Anterior cingulate cortex (tissue), 58 donors: ENCODE measurements at regions not wholly inside any gene's neighbourhood (a gene's known extent, or its start where the extent isn't known, plus 50 kb on each side); places are given as distances from the start of the nearest gene placed in this dataset.

Experiments
- DNase-seq, 58 donors: peaks; one replicate each; lab custom pipeline; 2025; lab: John Stamatoyannopoulos, UW

DNA sequence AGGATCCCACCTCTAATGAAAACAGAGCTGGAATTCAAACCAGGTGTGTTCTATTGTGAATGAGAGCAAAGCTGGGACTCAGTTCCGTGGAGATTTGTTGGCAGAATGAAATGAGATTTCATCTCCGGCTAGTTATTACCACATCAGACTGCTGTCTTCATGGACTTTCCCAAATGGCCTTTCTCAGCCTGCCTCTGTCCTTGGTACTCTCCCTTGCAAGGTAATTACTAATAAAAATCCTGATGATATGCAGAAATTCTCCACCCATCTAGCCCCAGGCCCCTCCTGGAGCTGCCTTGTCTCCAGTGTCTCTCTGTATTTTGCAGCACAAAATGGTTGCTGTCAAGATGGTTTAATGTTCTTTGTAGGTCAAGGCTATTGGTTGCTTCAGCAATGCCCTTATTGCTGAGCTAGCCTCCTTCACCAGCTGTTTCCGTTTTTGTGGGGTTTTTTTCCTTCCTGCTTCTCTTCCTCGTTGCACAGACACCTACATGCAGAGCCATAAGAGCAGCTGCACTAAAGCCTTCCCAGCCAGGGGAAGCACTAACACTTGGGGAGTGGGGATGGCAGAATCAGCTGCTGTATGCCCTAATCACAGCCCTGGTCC is 185.0 kb upstream of the GHITM start:
- no peak for DNase-seq

DNA sequence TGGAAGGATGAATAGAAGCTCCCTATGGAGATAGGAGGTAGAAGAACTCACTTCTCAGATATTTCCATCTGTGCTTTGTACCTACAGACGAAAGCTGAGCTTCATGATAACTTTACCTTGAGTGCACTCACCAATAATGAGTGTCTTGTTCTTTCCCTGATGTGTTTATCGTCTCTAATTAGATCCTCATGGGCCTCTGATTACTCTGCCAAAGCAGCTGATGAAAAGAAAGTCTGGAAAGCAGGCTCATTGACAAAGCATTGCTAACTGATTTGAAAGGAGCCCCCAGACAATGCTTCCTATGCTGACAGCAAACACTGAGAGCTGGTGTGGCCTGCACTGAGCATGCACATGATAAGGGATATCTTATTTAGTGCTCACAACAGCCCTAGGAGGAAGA is 183.9 kb upstream of the GHITM start:
- no peak for DNase-seq

DNA sequence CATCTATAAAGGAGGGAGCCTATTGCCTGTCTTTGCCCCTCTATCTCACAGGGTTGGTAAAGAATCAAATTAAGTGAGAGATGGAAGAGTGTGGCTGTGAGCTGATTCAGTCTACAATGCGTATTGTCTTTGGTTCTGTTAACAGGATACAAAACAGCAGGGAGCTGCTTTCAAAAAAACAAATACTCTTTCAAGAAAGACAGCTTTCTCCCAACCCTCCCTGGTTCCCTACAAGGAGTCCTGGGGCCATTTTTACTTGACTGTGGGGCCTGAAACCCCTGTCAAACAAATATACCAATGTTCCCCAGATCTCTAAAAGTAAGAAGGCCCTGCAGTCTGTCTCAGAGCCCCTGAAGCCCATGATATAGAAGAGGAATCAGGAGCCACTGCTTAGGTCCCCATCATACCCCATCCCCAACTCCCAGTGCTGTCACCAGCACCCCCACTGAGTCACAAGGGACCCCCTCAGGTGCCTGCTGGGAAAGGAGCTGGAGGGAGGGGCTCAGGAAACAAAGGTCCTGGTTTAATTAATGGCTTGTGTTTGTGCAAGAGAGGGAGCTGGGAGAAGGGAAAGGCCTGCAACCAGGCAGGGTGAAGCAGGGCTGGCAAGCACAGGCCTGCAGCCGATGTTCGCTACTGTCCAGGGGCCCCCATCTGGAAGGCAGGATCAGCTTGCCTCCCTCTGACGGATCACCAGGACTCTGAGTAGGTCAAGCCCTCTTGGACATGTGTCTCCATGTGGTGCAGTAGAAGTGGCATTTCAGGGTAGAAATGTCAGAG is 182.0 kb upstream of the GHITM start:
- DNase-seq: no peak

DNA sequence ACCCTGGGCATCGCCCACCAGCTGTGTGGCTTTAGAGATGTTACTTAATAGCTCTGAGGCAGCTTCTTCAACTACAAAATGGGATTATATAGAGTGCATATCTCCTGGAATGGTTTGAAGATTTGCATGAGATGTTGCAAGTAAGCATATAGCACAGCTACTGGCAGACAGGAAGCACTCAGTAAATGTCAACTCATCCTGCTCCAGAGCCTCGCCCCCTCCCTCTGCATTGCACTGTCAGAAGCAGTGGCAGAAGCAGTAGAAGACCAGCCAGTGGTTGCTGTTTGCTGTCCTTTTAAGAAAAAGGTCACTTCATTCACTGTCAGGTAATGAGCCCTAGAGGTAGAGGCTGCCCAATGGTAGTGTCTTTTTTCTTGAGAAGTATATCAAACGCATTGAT is 180.0 kb upstream of the GHITM start:
- peak in 1 of 58 donors; percentile 1 for DNase-seq

DNA sequence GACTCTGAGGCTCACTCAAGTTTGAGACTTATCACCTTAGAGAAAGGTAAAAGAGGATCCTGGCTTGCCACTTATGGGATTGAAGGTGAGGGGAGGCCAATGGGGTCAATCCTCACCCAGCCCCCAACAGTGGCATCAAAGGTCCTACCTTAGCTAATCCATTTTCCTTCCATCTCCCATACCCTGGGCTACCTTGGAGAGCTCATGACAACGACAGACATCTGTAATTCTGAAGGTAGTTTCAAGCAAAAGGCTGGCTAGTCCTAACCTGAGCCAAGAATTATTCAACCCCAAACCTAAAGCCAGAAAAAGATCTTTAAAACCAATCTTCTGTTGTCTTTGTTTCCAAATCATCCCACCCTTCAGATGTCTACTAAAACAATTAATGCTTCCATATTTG is 179.2 kb upstream of the GHITM start:
- no peak for DNase-seq

DNA sequence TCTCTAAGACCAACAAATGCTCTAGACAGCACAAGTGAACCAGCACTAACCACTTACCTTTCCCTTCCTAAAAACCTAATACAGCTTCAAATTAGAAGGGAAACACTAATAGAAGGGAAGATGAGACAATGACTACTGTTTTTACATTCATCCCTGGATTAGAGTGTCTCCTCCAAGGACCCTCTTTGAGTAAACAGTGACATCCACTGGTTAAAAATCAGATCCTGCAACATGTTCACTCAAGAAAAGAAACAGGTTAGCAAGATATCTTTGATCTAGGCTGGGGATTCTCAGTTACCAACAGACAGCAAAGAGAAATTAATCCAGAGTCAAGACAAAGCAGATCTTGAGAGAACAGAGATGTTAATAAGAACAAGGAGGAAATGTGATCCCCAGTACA is 177.7 kb upstream of the GHITM start:
- DNase-seq: peak in 1 of 58 donors; percentile 18

DNA sequence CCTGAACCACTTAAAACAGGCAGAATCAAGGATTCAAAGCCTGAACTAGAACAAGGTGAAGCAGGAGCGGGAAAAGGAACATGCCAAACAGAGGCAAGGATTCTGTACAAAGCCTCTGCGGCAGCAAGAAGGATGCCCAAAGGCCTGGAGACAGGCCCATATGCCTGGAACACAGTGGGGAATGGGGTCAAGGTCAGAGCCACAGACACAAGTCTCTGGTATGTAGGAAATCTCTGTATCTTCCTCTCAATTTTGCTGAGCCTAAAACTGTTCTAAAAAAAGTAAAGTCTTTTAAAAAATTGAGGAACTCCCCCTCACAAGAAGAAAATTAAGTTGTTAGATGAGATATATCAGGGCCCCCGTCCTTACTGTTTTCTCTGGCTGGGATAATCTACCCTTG is 175.9 kb upstream of the GHITM start:
- DNase-seq: no peak

DNA sequence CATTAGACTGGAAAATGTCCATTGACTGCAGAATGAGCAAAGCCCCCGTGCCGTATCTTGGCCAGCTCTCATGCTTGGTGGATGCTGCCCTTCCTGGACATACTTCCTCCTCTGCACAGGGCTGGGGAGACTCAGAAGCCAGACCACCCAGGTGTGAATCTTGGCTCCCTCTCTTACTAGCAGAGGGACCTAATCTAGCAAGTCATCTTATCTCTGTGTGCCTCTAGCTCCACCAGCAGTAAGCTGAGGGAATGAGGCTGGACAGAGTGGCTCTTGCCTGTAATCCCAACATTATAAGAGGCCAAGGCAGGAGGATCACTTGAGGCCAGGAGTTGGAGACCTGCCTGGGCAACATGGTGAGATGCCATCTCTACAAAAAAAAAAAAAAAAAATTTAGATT is 173.8 kb upstream of the GHITM start:
- no peak for DNase-seq

DNA sequence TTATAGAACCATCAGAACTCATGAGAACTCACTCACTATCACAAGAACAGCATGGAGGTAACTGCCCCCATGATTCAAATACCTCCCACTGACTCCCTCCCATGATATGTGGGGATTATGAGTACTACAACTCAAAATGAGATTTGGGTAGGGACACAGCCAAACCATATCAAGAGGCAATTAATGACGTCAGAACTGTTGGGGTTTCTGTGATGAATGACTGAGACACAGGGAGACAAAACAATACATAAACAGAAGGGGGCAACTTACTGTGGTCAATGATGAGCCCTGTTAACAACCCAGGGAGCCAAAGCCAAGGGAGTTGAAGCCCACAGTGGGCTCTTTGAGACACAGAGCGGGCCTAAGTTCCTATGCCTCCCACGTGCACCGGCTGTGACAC is 171.3 kb upstream of the GHITM start:
- no peak for DNase-seq

DNA sequence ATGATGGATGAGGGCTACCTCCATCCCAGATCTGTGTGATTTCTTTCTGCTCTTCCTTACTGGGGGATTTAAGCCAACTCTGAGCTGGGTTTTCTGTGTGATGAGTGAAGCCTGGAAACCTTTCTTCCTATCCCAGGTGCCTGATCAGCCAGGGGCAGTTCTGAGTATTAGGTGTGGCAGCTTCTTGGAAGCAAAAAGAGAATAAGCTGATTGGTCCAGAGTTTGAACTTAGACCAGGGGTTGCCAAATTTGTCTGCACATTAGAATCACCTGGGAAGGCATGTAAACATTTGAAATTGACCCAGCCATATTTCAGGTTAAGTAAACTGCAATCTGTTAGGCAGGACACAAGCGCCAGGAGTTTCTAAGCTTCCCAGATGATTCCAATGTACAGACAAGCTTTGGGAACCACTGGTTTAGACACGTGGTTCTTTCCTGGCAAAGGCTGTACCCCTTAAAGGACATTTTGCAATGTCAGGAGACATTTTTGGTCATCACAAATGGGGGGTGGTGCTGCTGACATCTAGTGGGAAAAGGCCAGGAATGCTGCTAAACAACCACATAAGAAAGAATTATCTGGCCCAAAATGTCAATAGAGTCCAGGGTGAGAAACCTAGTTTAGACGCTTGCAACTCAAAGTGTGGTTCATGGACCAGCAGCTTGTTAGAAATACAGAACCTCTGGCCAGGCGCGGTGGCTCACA is 160.5 kb upstream of the GHITM start:
- no peak for DNase-seq

DNA sequence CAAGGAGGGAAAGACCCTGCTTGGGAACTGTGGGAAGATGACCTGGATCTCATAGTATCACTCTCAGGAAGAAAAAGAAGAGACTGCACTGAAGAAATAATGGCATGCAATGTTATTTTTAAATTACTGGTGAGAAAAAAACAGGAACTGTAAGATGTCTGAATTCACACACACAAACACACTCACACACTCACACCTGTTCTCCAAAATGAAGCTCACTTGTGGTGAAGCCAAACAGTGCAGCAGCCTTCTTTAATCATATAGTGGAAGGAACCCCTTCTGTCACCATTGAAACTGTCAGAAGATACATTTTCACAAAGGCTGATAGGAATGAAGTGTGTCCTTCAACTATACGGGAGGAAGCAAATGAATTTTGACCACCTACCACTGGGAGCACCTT is 156.5 kb upstream of the GHITM start:
- DNase-seq: no peak

DNA sequence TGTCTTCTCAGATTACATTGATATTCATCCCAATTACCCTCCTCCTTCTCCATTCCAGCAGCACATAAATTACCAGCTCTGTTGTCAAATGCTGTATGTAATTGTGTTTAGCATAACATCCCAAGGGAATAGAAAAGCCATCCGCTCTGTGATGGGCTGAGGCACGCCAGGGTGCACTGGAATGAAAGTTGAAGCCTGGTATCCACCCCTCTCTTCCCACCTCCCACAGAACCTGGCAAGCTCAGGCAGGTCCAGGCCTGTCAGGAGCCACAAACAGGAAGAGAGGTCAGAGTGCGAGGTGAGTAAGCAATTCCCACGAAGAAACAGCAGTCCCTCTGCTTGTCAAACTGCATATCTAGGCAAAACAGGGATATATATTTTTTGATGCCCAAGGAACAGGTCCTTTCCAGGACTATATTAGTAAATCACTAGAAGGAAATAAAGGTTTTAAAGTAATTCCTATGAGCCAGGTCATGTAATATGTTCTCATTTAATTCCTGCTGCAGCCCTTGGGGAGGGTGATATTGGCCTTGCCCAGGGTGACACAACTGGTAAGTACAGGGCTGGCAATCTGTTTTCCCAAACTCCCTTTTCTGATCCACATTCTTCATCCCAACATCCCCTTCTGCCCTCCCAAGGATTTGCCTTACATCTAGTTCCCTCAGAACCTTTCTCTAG is 155.6 kb upstream of the GHITM start:
- DNase-seq: no peak

DNA sequence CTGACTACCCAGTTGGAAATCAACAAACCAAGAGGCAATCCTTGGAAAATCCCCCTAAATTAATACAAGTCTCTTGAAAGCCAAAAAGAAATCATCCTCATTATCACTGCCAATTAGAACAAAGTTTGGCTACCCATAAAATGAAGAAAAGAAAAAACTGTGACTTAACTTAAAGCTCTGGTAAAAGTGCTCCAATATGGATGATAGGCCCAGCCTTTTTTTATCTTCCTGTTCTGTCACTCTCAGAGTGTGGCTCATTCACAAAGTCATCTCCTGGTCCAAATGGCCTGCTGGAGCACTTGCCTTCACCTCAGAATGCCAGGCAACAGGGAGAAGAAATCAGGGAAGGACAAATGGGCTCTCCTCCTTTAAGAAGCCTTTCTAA is 155.1 kb upstream of the GHITM start:
- no peak for DNase-seq

DNA sequence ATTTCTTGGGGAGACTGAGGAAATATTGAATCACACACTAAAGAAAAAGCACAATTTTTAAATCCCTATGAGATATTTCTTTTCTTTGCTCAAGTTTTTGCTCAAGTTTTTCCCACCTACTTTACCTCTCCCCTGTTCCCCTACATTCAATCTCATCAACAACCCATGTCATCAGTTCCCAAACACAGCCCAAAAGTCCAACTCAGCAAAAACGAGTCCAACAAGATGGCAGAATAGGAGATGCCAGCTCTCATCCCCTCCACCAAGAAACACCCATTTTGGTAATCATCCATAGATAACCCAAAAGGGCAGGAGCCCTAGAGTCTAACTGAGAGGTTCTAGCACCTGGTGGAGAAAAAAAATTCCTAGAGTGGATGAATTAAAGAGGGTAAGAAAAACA is 152.5 kb upstream of the GHITM start:
- DNase-seq: no peak

DNA sequence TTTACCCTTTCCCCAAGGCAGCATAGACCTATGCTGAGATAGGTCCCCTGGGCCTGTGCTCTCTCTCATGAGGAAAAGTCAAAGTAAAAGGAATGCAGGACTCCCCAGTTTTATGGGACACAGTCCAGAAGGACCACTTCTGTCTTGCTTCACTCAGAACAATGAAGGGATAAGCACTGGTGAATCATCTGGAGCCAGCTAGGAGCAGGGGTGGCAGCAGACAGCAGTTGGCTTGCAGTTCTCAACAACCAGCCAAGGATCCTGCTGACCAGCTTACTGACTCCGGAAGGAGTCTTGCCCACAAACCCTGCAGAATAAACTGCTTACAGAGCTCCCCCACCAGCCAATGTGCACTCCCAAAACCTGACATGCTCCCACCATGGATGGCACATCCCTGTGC is 152.1 kb upstream of the GHITM start:
- no peak for DNase-seq

DNA sequence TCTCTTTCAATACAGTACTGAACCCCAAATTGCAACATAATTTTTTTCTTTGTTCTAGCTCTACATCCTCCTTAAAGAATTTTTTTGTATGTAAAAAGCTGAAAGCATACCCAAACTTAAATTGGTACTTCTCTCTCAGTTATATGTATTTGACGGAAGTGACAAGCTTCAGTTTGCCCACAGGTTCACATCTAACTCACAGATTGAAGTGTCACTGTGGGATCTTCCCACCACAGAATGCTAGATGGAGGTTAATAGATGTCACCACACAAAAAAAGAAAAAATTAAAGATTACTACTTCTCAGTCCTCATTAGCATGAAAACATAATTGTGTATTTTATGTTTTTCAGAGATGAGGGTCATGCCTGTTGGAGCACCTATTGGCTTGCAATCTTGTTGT is 150.9 kb upstream of the GHITM start:
- DNase-seq: no peak

DNA sequence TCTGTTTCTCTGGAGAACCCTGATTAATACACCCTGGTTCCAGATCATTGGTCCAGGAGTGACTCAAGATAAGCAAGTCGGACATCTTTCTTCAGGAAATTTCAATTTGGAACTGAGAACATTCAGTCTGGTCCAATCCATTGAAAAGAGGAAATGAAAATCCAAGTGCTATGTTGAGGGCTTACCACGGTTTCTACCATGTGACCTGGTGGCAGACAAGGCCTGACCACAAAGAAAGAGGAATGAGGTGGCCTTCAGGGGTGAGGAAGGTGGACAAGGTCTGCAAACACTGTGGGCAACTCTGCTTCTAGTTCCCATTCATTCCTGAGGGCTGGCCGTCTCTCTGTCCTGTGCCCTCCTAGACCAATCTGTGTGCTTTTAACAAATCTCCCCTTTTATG is 149.2 kb upstream of the GHITM start:
- DNase-seq: peak in 10 of 58 donors; percentile 6 to 51 (median 12)

DNA sequence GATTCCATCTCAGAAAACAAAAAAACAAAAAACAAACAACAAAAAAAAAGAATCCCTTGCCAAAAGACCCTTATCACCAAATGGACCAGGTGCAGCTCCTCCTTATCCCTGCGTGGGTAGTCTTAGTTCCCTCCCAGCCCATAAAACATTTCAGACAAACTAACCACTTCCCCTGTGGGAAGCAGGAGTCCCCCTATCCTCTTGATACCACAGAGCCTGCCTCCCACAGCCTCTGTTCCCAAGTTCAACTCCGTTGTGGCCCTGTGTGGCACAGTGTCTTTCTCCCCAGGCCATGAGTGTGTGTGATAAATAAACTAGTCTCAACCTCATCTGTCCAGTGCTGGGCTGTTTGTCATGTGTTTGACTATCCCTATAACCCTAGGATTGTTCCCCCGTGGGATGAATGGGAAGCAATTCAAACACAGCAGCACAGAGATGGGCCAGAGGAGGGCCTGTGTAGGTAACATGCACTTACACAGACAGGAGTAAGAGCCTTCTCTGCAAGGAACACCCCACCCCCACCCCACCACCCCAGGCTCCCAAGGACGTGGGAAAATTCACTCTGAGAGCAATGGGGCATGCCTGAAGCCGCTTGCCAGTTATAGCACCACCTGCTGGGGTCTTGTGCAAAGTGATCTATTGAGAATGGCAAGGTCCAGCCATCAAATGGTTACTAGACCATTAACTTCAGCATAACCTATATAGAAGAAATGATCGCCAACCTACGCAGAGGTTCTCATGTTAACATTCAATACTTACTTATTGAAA is 147.1 kb upstream of the GHITM start:
- DNase-seq: peak in 2 of 58 donors; percentile 2

DNA sequence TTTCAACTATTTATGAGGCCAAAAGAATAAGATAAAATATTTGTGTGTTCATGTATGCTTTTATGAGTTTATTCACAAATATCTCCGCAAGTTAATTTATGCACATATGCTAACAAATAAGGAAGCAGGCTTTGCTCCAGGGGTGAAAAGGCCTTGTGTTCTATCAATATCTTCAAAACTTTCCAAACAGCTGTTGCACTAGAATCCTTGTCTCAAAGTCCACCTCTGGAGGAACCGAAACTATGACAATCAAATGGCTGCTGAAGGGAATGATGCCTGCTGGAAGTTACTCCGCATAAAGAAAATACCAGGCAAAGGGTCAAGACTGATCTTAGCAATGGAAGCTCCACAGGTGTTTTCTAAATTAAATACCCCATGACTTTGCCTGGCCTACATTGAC is 145.0 kb upstream of the GHITM start:
- DNase-seq: no peak

DNA sequence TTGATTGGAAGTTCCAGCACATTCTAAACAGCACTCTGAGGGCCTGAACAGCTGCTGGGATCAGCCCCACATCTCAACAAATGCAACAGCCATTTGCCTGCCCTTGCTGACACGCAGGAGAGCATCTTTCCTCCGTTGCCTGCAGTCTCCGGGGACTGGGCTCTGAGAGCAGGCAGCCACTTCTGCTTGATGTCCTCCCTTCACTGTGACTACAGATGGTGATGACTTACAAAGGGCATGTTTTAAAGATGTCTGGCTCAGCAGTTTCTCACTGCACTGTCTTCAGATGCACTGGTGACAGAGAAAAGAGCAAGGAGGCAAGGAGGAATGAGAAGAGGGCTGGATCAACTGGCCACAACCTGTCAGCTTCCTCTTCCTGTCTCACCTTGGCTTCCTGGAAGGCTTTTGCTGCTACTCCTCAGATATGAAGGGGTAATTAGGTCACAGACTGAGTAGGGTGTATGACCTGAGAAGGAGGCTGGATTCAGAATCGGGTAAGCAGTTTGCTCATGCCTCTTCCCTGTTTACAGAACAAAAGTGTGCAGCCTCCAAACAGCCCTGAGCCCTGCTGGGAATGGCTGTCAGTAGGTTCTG is 143.5 kb upstream of the GHITM start:
- peak in 4 of 58 donors; percentile 8 to 15 (median 9) for DNase-seq
